Stimulated activated CD4-positive, alpha-beta T cell treated with anti-CD3 and anti-CD28 coated beads, Interleukin-1b, Interleukin-23, amount 100 ng/mL, for 4 hours (primary cell): ENCODE measurements at regions not wholly inside any gene's neighbourhood (a gene's known extent, or its start where the extent isn't known, plus 50 kb on each side); places are given as distances from the start of the nearest gene placed in this dataset.
"Not testable (repeated sequence)": the region's sequence is repeated elsewhere in the genome, so short reads cannot be mapped to it uniquely, and the experiment has no call there.

Experiments
- DNase-seq, 2 donors: peaks; one replicate each; pipeline ENCODE4 v3.0.0-alpha.2; 2020; ENCODE audit warnings: low read depth in 2 of 2

GRCh38 chr7:156547884-156548561 is 92.6 kb upstream of the RNF32 start:
- no peak for DNase-seq

- DNase-seq = no peak
These were observed 94.6 kb upstream of the RNF32 start for GRCh38 chr7:156545979-156546378.

GRCh38 chr7:156544919-156545715 is 95.5 kb upstream of the RNF32 start:
- DNase-seq = no peak

GRCh38 chr7:156543699-156544598 is 96.6 kb upstream of the RNF32 start:
- no peak for DNase-seq

GRCh38 chr7:156540619-156541165 is 99.9 kb upstream of the RNF32 start:
- no peak for DNase-seq

GRCh38 chr7:156539999-156540398 is 100.6 kb upstream of the RNF32 start:
- no peak for DNase-seq

- no peak for DNase-seq
These were observed 103.6 kb upstream of the RNF32 start for GRCh38 chr7:156537006-156537405.

- DNase-seq = no peak
These were observed 105.6 kb upstream of the RNF32 start for GRCh38 chr7:156534925-156535324.

- DNase-seq = no peak
These were observed 106.6 kb upstream of the RNF32 start for GRCh38 chr7:156533964-156534363.

GRCh38 chr7:156533420-156533819 is 107.2 kb upstream of the RNF32 start:
- DNase-seq = no peak

GRCh38 chr7:156532016-156532602 is 108.5 kb upstream of the RNF32 start:
- DNase-seq = no peak

- no peak for DNase-seq
These were observed 110.6 kb upstream of the RNF32 start for GRCh38 chr7:156529956-156530355.

- no peak for DNase-seq
These were observed 113.1 kb upstream of the RNF32 start for GRCh38 chr7:156527458-156527890.

- no peak for DNase-seq
These were observed 115.6 kb upstream of the RNF32 start for GRCh38 chr7:156524818-156525597.

GRCh38 chr7:156523447-156524048 is 117.0 kb upstream of the RNF32 start:
- DNase-seq = no peak

- no peak for DNase-seq
These were observed 117.8 kb upstream of the RNF32 start for GRCh38 chr7:156522801-156523200.

GRCh38 chr7:156519070-156519469 is 121.5 kb upstream of the RNF32 start:
- DNase-seq = no peak

GRCh38 chr7:156518466-156518865 is 122.1 kb upstream of the RNF32 start:
- DNase-seq = no peak

GRCh38 chr7:156517858-156518257 is 122.7 kb upstream of the RNF32 start:
- DNase-seq = not testable (repeated sequence)

- no peak for DNase-seq
These were observed 123.7 kb upstream of the RNF32 start for GRCh38 chr7:156516791-156517378.
